Endodermal cell (in vitro differentiated cells): ENCODE measurements at regions not wholly inside any gene's neighbourhood (a gene's known extent, or its start where the extent isn't known, plus 50 kb on each side); places are given as distances from the start of the nearest gene placed in this dataset.

Source experiments
- DNase-seq: peaks from one replicate; pipeline ENCODE4 v3.0.0-alpha.2; 2017
- H3K27ac ChIP-seq: 2 replicates; pipeline ENCODE4 v1.5.1; 2013; ENCODE audit warnings: mild to moderate bottlenecking, low read depth, low read length, moderate library complexity
- H3K27me3 ChIP-seq: 2 replicates; pipeline ENCODE4 v1.6.1; 2013; ENCODE audit warnings: mild to moderate bottlenecking, low read length, moderate library complexity; ENCODE audit not compliant: insufficient read depth, control insufficient read depth, poor library complexity, severe bottlenecking
- H3K36me3 ChIP-seq: 2 replicates; pipeline ENCODE4 v1.7.0; 2013; ENCODE audit warnings: mild to moderate bottlenecking, low read length, moderate library complexity; ENCODE audit not compliant: control insufficient read depth, insufficient read depth
- H3K4me1 ChIP-seq: one replicate; pipeline ENCODE4 v1.7.0; 2013; ENCODE audit warnings: low read length; ENCODE audit not compliant: control insufficient read depth, insufficient read depth
- H3K4me3 ChIP-seq: 2 replicates; pipeline ENCODE4 v1.5.1; 2013; ENCODE audit warnings: mild to moderate bottlenecking, low read length, moderate library complexity
- H3K9ac ChIP-seq: 2 replicates; pipeline ENCODE4 v1.6.1; 2013; ENCODE audit warnings: mild to moderate bottlenecking, low read length, moderate library complexity; ENCODE audit not compliant: poor library complexity, severe bottlenecking; ENCODE audit errors: extremely low read depth
- H3K9me3 ChIP-seq: 2 replicates; pipeline ENCODE4 v1.6.1; 2013; ENCODE audit warnings: mild to moderate bottlenecking, low read length, moderate library complexity; ENCODE audit not compliant: control insufficient read depth
- H3K27ac Mint-ChIP-seq: 2 replicates; pipeline ENCODE4 v1.8.0; 2020; ENCODE audit warnings: mixed read lengths
- H3K27me3 Mint-ChIP-seq: 2 replicates; pipeline ENCODE4 v1.8.0; 2021; ENCODE audit warnings: mild to moderate bottlenecking, mixed read lengths; ENCODE audit not compliant: insufficient read depth
- H3K36me3 Mint-ChIP-seq: 2 replicates; pipeline ENCODE4 v1.8.0; 2020; ENCODE audit warnings: low read depth, mixed read lengths
- H3K4me1 Mint-ChIP-seq: 2 replicates; pipeline ENCODE4 v1.8.0; 2020; ENCODE audit warnings: mixed read lengths
- H3K4me3 Mint-ChIP-seq: 2 replicates; pipeline ENCODE4 v1.8.0; 2020; ENCODE audit warnings: mild to moderate bottlenecking, moderate library complexity, mixed read lengths
- H3K9me3 Mint-ChIP-seq: 2 replicates; pipeline ENCODE4 v1.8.0; 2020; ENCODE audit warnings: mild to moderate bottlenecking, mixed read lengths
- WGBS, 2 experiments: methylation state at CpG; one replicate each; pipeline versions ENCODE4 v1.1.5 to v1.1.7; 2013; ENCODE audit warnings: missing lambda C conversion rate in 2 of 2, mixed read lengths in 1 of 2; ENCODE audit not compliant: insufficient coverage in 1 of 2, insufficient read length in 1 of 2; 5-methylcytosine and 5-hydroxymethylcytosine counted together
- TF ChIP-seq, protein P1 (sequence below): fragments of 200-600 bp; sonication (generic); conservative IDR thresholded peaks from 2 replicates; pipeline ENCODE4 v1.5.0; 2021; ENCODE audit warnings: antibody characterized with exemption, mild to moderate bottlenecking

DNA sequence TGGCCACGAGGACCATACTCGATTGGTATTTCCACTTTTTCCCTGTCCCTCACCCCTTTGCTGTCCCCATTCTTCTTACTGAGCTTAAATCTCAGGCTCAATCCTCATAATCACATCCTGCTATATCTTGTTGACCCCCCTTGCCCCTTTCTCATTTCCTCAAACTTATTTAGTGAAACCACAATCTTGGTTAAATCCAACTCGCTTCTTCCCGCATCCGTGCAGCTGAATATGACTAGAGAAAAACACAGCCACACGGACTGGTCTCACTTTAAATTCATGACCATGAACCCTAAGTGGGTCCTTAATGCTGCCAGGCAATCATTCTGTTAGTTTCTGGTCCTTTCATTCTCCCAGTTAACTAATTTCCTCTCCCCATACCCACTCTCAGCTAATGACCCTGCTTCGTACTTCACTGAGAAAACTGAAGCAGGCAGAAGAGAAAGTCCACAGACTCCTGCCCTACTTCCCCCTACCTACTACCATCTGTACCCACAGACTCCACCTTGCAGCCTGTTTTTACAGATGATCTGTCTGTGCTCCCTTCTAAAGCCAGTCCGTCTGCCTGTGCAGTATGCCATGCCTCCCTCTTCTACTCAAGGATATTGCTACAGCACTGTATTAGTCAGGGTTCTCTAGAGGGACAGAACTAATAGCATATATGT is 96.8 kb upstream of the LMO4 start:
- 89% methylated on average over 6 to 8 of the region's 8 CpGs for WGBS, 2 experiments
- Mint-ChIP-seq H3K27me3 (peaks cover 2% of the 10 kb centered on the region), H3K4me1 (no peaks in the 10 kb centered on the region), H3K36me3 (no peaks in the 10 kb centered on the region), H3K9me3 (no peaks in the 10 kb centered on the region), H3K4me3 (no peak overlapping the region), H3K27ac (no peak overlapping the region)
- no peak overlapping the region for H3K27ac ChIP-seq
- no peaks in the 10 kb centered on the region for H3K36me3 ChIP-seq
- H3K27me3 ChIP-seq = no peaks in the 10 kb centered on the region
- H3K9ac ChIP-seq = no peak overlapping the region
- no peak overlapping the region for H3K4me3 ChIP-seq
- no peaks in the 10 kb centered on the region for H3K9me3 ChIP-seq
- H3K4me1 ChIP-seq = no peaks in the 10 kb centered on the region
- DNase-seq = no peak
- TF ChIP-seq, protein P1, sequence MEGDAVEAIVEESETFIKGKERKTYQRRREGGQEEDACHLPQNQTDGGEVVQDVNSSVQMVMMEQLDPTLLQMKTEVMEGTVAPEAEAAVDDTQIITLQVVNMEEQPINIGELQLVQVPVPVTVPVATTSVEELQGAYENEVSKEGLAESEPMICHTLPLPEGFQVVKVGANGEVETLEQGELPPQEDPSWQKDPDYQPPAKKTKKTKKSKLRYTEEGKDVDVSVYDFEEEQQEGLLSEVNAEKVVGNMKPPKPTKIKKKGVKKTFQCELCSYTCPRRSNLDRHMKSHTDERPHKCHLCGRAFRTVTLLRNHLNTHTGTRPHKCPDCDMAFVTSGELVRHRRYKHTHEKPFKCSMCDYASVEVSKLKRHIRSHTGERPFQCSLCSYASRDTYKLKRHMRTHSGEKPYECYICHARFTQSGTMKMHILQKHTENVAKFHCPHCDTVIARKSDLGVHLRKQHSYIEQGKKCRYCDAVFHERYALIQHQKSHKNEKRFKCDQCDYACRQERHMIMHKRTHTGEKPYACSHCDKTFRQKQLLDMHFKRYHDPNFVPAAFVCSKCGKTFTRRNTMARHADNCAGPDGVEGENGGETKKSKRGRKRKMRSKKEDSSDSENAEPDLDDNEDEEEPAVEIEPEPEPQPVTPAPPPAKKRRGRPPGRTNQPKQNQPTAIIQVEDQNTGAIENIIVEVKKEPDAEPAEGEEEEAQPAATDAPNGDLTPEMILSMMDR = no peak

- Histone ChIP-seq H3K27me3 (no peaks in the 10 kb centered on the region), H3K36me3 (no peaks in the 10 kb centered on the region), H3K4me1 (no peaks in the 10 kb centered on the region), H3K9ac (no peak overlapping the region), H3K4me3 (no peak overlapping the region), H3K9me3 (no peaks in the 10 kb centered on the region), H3K27ac (no peak overlapping the region)
- H3K36me3 Mint-ChIP-seq = no peaks in the 10 kb centered on the region
- no peaks in the 10 kb centered on the region for H3K9me3 Mint-ChIP-seq
- TF ChIP-seq, protein P1 = no peak
- 96 to 100% methylated on average over 2 of the region's 2 CpGs for WGBS, 2 experiments
- H3K27me3 Mint-ChIP-seq = peaks cover 3% of the 10 kb centered on the region
- no peak overlapping the region for H3K4me3 Mint-ChIP-seq
- no peak overlapping the region for H3K27ac Mint-ChIP-seq
- DNase-seq = no peak
- no peaks in the 10 kb centered on the region for H3K4me1 Mint-ChIP-seq
These were observed 92.1 kb upstream of the LMO4 start for GRCh38 chr1:87236585-87236984.

GRCh38 chr1:87239997-87240605 is 88.6 kb upstream of the LMO4 start:
- H3K9me3 Mint-ChIP-seq = no peaks in the 10 kb centered on the region
- Histone ChIP-seq H3K27ac (no peak overlapping the region), H3K4me1 (no peaks in the 10 kb centered on the region), H3K9ac (no peak overlapping the region), H3K4me3 (no peak overlapping the region), H3K36me3 (no peaks in the 10 kb centered on the region), H3K9me3 (no peaks in the 10 kb centered on the region), H3K27me3 (no peaks in the 10 kb centered on the region)
- TF ChIP-seq, protein P1 = no peak
- H3K4me1 Mint-ChIP-seq = no peaks in the 10 kb centered on the region
- no peak for DNase-seq
- no peak overlapping the region for H3K27ac Mint-ChIP-seq
- 89 to 100% methylated on average over 1 to 2 of the region's 2 CpGs for WGBS, 2 experiments
- H3K27me3 Mint-ChIP-seq = peaks cover 1% of the 10 kb centered on the region
- no peak overlapping the region for H3K4me3 Mint-ChIP-seq
- H3K36me3 Mint-ChIP-seq = no peaks in the 10 kb centered on the region
